Liver (tissue), 8 donors: ENCODE measurements at regions not wholly inside any gene's neighbourhood (a gene's known extent, or its start where the extent isn't known, plus 50 kb on each side); places are given as distances from the start of the nearest gene placed in this dataset.

Experiments
- DNase-seq: peaks from one replicate; pipeline ENCODE4 v3.0.0-alpha.2; 2017; ENCODE audit warnings: low spot score
- H3K27ac ChIP-seq, 2 donors: one replicate each; pipeline ENCODE4 v1.7.0; 2013; ENCODE audit warnings: inconsistent platforms in 2 of 2, low read length in 2 of 2, control low read depth in 1 of 2, low read depth in 1 of 2, mild to moderate bottlenecking in 1 of 2
- H3K27me3 ChIP-seq, 4 donors: one replicate each; pipeline versions ENCODE4 v1.6.1 to v1.7.0; 2013; ENCODE audit warnings: low read length in 3 of 4, inconsistent platforms in 1 of 4, mild to moderate bottlenecking in 1 of 4, moderate library complexity in 1 of 4; ENCODE audit not compliant: control insufficient read depth in 4 of 4, insufficient read depth in 4 of 4
- H3K36me3 ChIP-seq, 4 donors: one replicate each; pipeline versions ENCODE4 v1.6.1 to v1.7.0; 2013; ENCODE audit warnings: low read length in 3 of 4, mild to moderate bottlenecking in 3 of 4, low read depth in 1 of 4, moderate library complexity in 1 of 4; ENCODE audit not compliant: control insufficient read depth in 4 of 4, insufficient read depth in 3 of 4
- H3K4me1 ChIP-seq, 4 donors: one replicate each; pipeline versions ENCODE4 v1.6.1 to v1.7.0; 2013; ENCODE audit warnings: low read length in 3 of 4, mild to moderate bottlenecking in 3 of 4, moderate library complexity in 1 of 4; ENCODE audit not compliant: control insufficient read depth in 4 of 4, insufficient read depth in 4 of 4
- H3K4me3 ChIP-seq, 3 donors: one replicate each; pipeline versions ENCODE4 v1.6.1 to v1.7.0; 2013; ENCODE audit warnings: low read length in 3 of 3, control low read depth in 1 of 3, low read depth in 1 of 3, mild to moderate bottlenecking in 1 of 3
- H3K9ac ChIP-seq, 2 donors: one replicate each; pipeline ENCODE4 v1.7.0; 2013; ENCODE audit warnings: low read length in 2 of 2, mild to moderate bottlenecking in 2 of 2, moderate library complexity in 2 of 2, control low read depth in 1 of 2, low read depth in 1 of 2
- H3K9me3 ChIP-seq, 4 donors: one replicate each; pipeline versions ENCODE4 v1.6.1 to v1.7.0; 2013; ENCODE audit warnings: low read length in 3 of 4; ENCODE audit not compliant: control insufficient read depth in 4 of 4
- CTCF ChIP-seq: fragments of 150-350 bp; IDR thresholded peaks from 2 replicates; pipeline ENCODE4 v1.5.1; 2017; ENCODE audit warnings: improper control_type of control experiment, low read depth, low read length; ENCODE audit not compliant: missing input control
- EGR1 ChIP-seq, 2 donors: IDR thresholded peaks; 2 replicates each; pipeline ENCODE4 v1.6.1; 2016 to 2018; ENCODE audit warnings: antibody characterized with exemption in 2 of 2, low read depth in 2 of 2
- FOXA1 ChIP-seq: IDR thresholded peaks from 2 replicates; pipeline ENCODE4 v1.6.1; 2016; ENCODE audit warnings: antibody characterized with exemption
- GABPA ChIP-seq, 2 donors: IDR thresholded peaks in 1 of 2; conservative IDR thresholded peaks in 1 of 2; 2 replicates each; pipeline ENCODE4 v1.6.1; 2016; ENCODE audit warnings: antibody characterized with exemption in 2 of 2, mild to moderate bottlenecking in 1 of 2, moderate library complexity in 1 of 2
- HNF4A ChIP-seq, 2 donors: conservative IDR thresholded peaks; 2 replicates each; pipeline ENCODE4 v1.6.1; 2016; ENCODE audit warnings: antibody characterized with exemption in 2 of 2, mild to moderate bottlenecking in 2 of 2
- HNF4G ChIP-seq: IDR thresholded peaks from 2 replicates; pipeline ENCODE4 v1.6.1; 2016; ENCODE audit warnings: antibody characterized with exemption
- JUND ChIP-seq, 2 donors: IDR thresholded peaks; 2 replicates each; pipeline ENCODE4 v1.6.1; 2016; ENCODE audit warnings: antibody characterized with exemption in 2 of 2
- MAX ChIP-seq: IDR thresholded peaks from 2 replicates; pipeline ENCODE4 v1.6.1; 2016; ENCODE audit warnings: antibody characterized with exemption
- RAD21 ChIP-seq, 2 donors: IDR thresholded peaks; 2 replicates each; pipeline ENCODE4 v1.6.1; 2016; ENCODE audit warnings: antibody characterized with exemption in 2 of 2, mild to moderate bottlenecking in 2 of 2
- REST ChIP-seq: IDR thresholded peaks from 2 replicates; pipeline ENCODE4 v1.6.1; 2016; ENCODE audit warnings: antibody characterized with exemption, mild to moderate bottlenecking
- RXRA ChIP-seq, 2 donors: IDR thresholded peaks; 2 replicates each; pipeline ENCODE4 v1.6.1; 2017 to 2018; ENCODE audit warnings: antibody characterized with exemption in 2 of 2, mild to moderate bottlenecking in 1 of 2
- TAF1 ChIP-seq: conservative IDR thresholded peaks from 2 replicates; pipeline ENCODE4 v1.6.1; 2016; ENCODE audit warnings: antibody characterized with exemption, mild to moderate bottlenecking
- YY1 ChIP-seq: IDR thresholded peaks from 2 replicates; pipeline ENCODE4 v1.6.1; 2016; ENCODE audit warnings: antibody characterized with exemption, mild to moderate bottlenecking
- ZBTB33 ChIP-seq: IDR thresholded peaks from 2 replicates; pipeline ENCODE4 v1.6.1; 2016; ENCODE audit warnings: antibody characterized with exemption
- WGBS: extraction: QIAGEN DNeasy Blood & Tissue Kit; methylation state at CpG from one replicate; pipeline ENCODE4 v1.1.7; 2013; 5-methylcytosine and 5-hydroxymethylcytosine counted together
- donor health status: healthy.
- donor health status: healthy.
- donor health status: healthy.
- donor health status: healthy.
- donor health status: healthy.

GRCh38 chr4:178306565-178306964 is 864.3 kb upstream of the AGA start:
- no peaks in the 10 kb centered on the region for H3K9me3 ChIP-seq
- H3K27me3 ChIP-seq = no peaks in the 10 kb centered on the region
- H3K36me3 ChIP-seq = no peaks in the 10 kb centered on the region
- H3K9ac ChIP-seq = no peak overlapping the region
- TF ChIP-seq CTCF = no peak
- no peak for TF ChIP-seq HNF4G
- TF ChIP-seq REST = no peak
- TF ChIP-seq JUND (IDR thresholded peaks at IDR 0.05) = no peak
- no peak for TF ChIP-seq GABPA (IDR thresholded peaks at IDR 0.05 in 1 of 2, conservative IDR thresholded peaks at IDR 0.05 in 1 of 2)
- TF ChIP-seq FOXA1 = no peak
- TF ChIP-seq HNF4A (conservative IDR thresholded peaks at IDR 0.05) = no peak
- no peak for TF ChIP-seq YY1
- no peak for TF ChIP-seq TAF1
- TF ChIP-seq ZBTB33 = no peak
- no peak for TF ChIP-seq RAD21 (IDR thresholded peaks at IDR 0.05)
- TF ChIP-seq EGR1 (IDR thresholded peaks at IDR 0.05; ENCODE audit: low read depth in 2 of 2) = no peak
- H3K4me3 ChIP-seq = no peak overlapping the region
- no peaks in the 10 kb centered on the region for H3K4me1 ChIP-seq
- H3K27ac ChIP-seq = no peak overlapping the region
- DNase-seq = no peak
- 62% methylated on average over 3 of the region's 3 CpGs for WGBS

- no peak overlapping the region for H3K4me3 ChIP-seq
- no peaks in the 10 kb centered on the region for H3K9me3 ChIP-seq
- TF ChIP-seq REST (no peak), GABPA (IDR thresholded peaks at IDR 0.05 in 1 of 2, conservative IDR thresholded peaks at IDR 0.05 in 1 of 2) (no peak), ZBTB33 (no peak), HNF4G (no peak), RXRA (IDR thresholded peaks at IDR 0.05) (no peak), MAX (no peak)
- 61% methylated on average over 2 of the region's 2 CpGs for WGBS
- DNase-seq = no peak
- no peaks in the 10 kb centered on the region for H3K4me1 ChIP-seq
- no peak overlapping the region for H3K27ac ChIP-seq
- H3K27me3 ChIP-seq = no peaks in the 10 kb centered on the region
- no peaks in the 10 kb centered on the region for H3K36me3 ChIP-seq
- no peak overlapping the region for H3K9ac ChIP-seq
These were observed 867.7 kb upstream of the AGA start for GRCh38 chr4:178309890-178310289.
